NCI-H2171 treated with DMSO at 0.1 percent for 48 hours (cell line): ENCODE measurements at regions not wholly inside any gene's neighbourhood (a gene's known extent, or its start where the extent isn't known, plus 50 kb on each side); places are given as distances from the start of the nearest gene placed in this dataset.

Experiments used
- DNase-seq: peaks from one replicate; lab custom pipeline; 2025; lab: John Stamatoyannopoulos, UW

- no peak for DNase-seq
These were observed 60.0 kb upstream of the SLC13A1 start for GRCh38 chr7:123259759-123260158.
